ENCODE measurements at regions not wholly inside any gene's neighbourhood (a gene's known extent, or its start where the extent isn't known, plus 50 kb on each side); places are given as distances from the start of the nearest gene placed in this dataset.

GRCh38 chr9:120184266-120184665 is 395.7 kb downstream of the CDK5RAP2 start:
- TF ChIP-seq POLR2A (IDR thresholded peaks at IDR 0.05) (no peak), CTCF (IDR thresholded peaks at IDR 0.05) (no peak)
